Testis (tissue), 2 donors: ENCODE measurements at regions not wholly inside any gene's neighbourhood (a gene's known extent, or its start where the extent isn't known, plus 50 kb on each side); places are given as distances from the start of the nearest gene placed in this dataset.

Source experiments
- DNase-seq: peaks from one replicate; pipeline ENCODE4 v3.0.0-alpha.2; 2019
- H3K27ac ChIP-seq, 2 donors: fragments of 200-600 bp; sonication (generic); one replicate each; pipeline ENCODE4 v1.5.1; 2019
- H3K27me3 ChIP-seq: fragments of 200-600 bp; sonication (generic); one replicate; pipeline ENCODE4 v1.5.1; 2019
- H3K36me3 ChIP-seq: fragments of 200-600 bp; sonication (generic); one replicate; pipeline ENCODE4 v1.5.1; 2017; ENCODE audit warnings: low read depth; ENCODE audit errors: missing control alignments
- H3K4me1 ChIP-seq: fragments of 200-600 bp; sonication (generic); one replicate; pipeline ENCODE4 v1.5.1; 2019
- H3K4me3 ChIP-seq, 2 donors: fragments of 200-600 bp; sonication (generic); one replicate each; pipeline ENCODE4 v1.5.1; 2017 to 2019
- H3K9me3 ChIP-seq: fragments of 200-600 bp; sonication (generic); one replicate; pipeline ENCODE4 v1.5.1; 2017
- CTCF ChIP-seq, 3 experiments: fragments of 450-650 bp in 2 of 3; fragments of 200-600 bp in 1 of 3; sonication (generic) in 1 of 3; IDR thresholded peaks; one replicate each; pipeline ENCODE4 v1.5.1; 2016 to 2019; ENCODE audit warnings: antibody characterized with exemption in 3 of 3, mild to moderate bottlenecking in 2 of 3, moderate library complexity in 1 of 3
- POLR2A ChIP-seq: fragments of 450-650 bp; IDR thresholded peaks from one replicate; pipeline ENCODE4 v1.6.1; 2017; ENCODE audit warnings: antibody characterized with exemption, mild to moderate bottlenecking, moderate library complexity
- WGBS, 2 donors: methylation state at CpG; one replicate each; pipeline ENCODE4 v1.1.5; 2018; 5-methylcytosine and 5-hydroxymethylcytosine counted together
- intact Hi-C: fragments of 100-400 bp; cut with DNase I; formaldehyde crosslinking; loops from one replicate; pipeline ENCODE4 v1.15.1; 2023; ENCODE audit warnings: low total_unique reads

GRCh38 chr2:59798687-59799232, 754.7 kb downstream of the BCL11A start:
- DNase-seq: no peak
- WGBS, 2 donors: 89 to 92% methylated on average over 9 of the region's 9 CpGs
- TF ChIP-seq CTCF (IDR thresholded peaks at IDR 0.05) (no peak), POLR2A (no peak)
- Histone ChIP-seq H3K27ac (no peak overlapping the region), H3K9me3 (no peaks in the 10 kb centered on the region), H3K36me3 (no peaks in the 10 kb centered on the region), H3K4me1 (no peaks in the 10 kb centered on the region), H3K4me3 (no peak overlapping the region), H3K27me3 (no peaks in the 10 kb centered on the region)
- intact Hi-C loops: no loop called here

- no peak overlapping the region for H3K4me3 ChIP-seq
- TF ChIP-seq CTCF (IDR thresholded peaks at IDR 0.05): no peak
- TF ChIP-seq POLR2A: no peak
- no peak for DNase-seq
- no peak overlapping the region for H3K27ac ChIP-seq
- no peaks in the 10 kb centered on the region for H3K27me3 ChIP-seq
- intact Hi-C loops: no loop called here
- no peaks in the 10 kb centered on the region for H3K4me1 ChIP-seq
- H3K36me3 ChIP-seq: no peaks in the 10 kb centered on the region
- no peaks in the 10 kb centered on the region for H3K9me3 ChIP-seq
- 68 to 75% methylated on average over 12 of the region's 12 CpGs for WGBS, 2 donors
Observed at GRCh38 chr2:59791004-59791618, 762.3 kb downstream of the BCL11A start.

- no peaks in the 10 kb centered on the region for H3K27me3 ChIP-seq
- no peaks in the 10 kb centered on the region for H3K9me3 ChIP-seq
- no peak overlapping the region for H3K4me3 ChIP-seq
- no peak overlapping the region for H3K27ac ChIP-seq
- WGBS, 2 donors: 82 to 87% methylated on average over 11 of the region's 11 CpGs
- H3K36me3 ChIP-seq: no peaks in the 10 kb centered on the region
- TF ChIP-seq POLR2A: no peak
- TF ChIP-seq CTCF (IDR thresholded peaks at IDR 0.05): no peak
- DNase-seq: no peak
- intact Hi-C loops: no loop called here
- no peaks in the 10 kb centered on the region for H3K4me1 ChIP-seq
Observed at GRCh38 chr2:59790186-59791003, 763.1 kb downstream of the BCL11A start.

- TF ChIP-seq CTCF (IDR thresholded peaks at IDR 0.05) (no peak), POLR2A (no peak)
- Histone ChIP-seq H3K27me3 (no peaks in the 10 kb centered on the region), H3K4me1 (no peaks in the 10 kb centered on the region), H3K4me3 (no peak overlapping the region), H3K9me3 (no peaks in the 10 kb centered on the region), H3K27ac (no peak overlapping the region), H3K36me3 (no peaks in the 10 kb centered on the region)
- intact Hi-C loops: no loop called here
- 62 to 71% methylated on average over 2 of the region's 2 CpGs for WGBS, 2 donors
- DNase-seq: no peak
Observed at GRCh38 chr2:59789523-59789922, 763.9 kb downstream of the BCL11A start.
